Muscle layer of duodenum (tissue), 2 donors: ENCODE measurements at regions not wholly inside any gene's neighbourhood (a gene's known extent, or its start where the extent isn't known, plus 50 kb on each side); places are given as distances from the start of the nearest gene placed in this dataset.

ENCODE experiments used
- H3K27ac ChIP-seq: one replicate; pipeline ENCODE4 v1.7.0; 2013; ENCODE audit warnings: mild to moderate bottlenecking, low read length
- H3K27me3 ChIP-seq: one replicate; pipeline ENCODE4 v1.7.0; 2013; ENCODE audit warnings: low read depth, mild to moderate bottlenecking, control low read depth, low read length
- H3K36me3 ChIP-seq, 2 donors: one replicate each; pipeline ENCODE4 v1.7.0; 2013; ENCODE audit warnings: low read length in 2 of 2, control low read depth in 1 of 2, mild to moderate bottlenecking in 1 of 2; ENCODE audit not compliant: insufficient read depth in 2 of 2, control insufficient read depth in 1 of 2
- H3K4me1 ChIP-seq, 2 donors: one replicate each; pipeline ENCODE4 v1.7.0; 2013; ENCODE audit warnings: low read length in 2 of 2, mild to moderate bottlenecking in 2 of 2, control low read depth in 1 of 2, moderate library complexity in 1 of 2; ENCODE audit not compliant: insufficient read depth in 2 of 2, control insufficient read depth in 1 of 2
- H3K4me3 ChIP-seq, 2 donors: one replicate each; pipeline ENCODE4 v1.7.0; 2013; ENCODE audit warnings: low read length in 2 of 2, low read depth in 1 of 2, mild to moderate bottlenecking in 1 of 2
- H3K9me3 ChIP-seq, 2 donors: one replicate each; pipeline ENCODE4 v1.7.0; 2013; ENCODE audit warnings: low read length in 2 of 2, control low read depth in 1 of 2, mild to moderate bottlenecking in 1 of 2; ENCODE audit not compliant: control insufficient read depth in 1 of 2
- donor health status: healthy.

DNA sequence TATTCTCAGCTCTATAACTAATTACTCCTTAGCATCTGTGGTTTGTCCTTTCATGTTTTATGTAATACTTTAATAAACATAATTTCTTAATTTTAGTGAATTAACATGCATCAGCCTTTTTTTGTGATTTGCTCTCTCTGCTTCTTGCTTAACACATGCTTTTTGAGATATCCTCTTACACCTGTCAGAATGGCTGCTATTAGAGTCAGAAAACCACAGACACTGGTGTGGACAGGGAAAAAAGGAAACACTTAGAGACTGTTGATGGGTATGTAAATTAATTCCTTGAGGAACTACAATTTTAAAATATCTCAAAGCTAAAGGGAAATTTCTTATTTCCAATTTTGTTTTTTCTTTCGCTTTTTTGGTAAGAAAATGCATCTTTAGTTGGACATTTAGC lies 549.0 kb downstream of the ZNF804A start:
- no peaks in the 10 kb centered on the region for H3K4me1 ChIP-seq
- H3K27me3 ChIP-seq = no peaks in the 10 kb centered on the region
- H3K36me3 ChIP-seq = no peaks in the 10 kb centered on the region
- no peak overlapping the region for H3K4me3 ChIP-seq
- H3K27ac ChIP-seq = no peak overlapping the region
- no peaks in the 10 kb centered on the region for H3K9me3 ChIP-seq

DNA sequence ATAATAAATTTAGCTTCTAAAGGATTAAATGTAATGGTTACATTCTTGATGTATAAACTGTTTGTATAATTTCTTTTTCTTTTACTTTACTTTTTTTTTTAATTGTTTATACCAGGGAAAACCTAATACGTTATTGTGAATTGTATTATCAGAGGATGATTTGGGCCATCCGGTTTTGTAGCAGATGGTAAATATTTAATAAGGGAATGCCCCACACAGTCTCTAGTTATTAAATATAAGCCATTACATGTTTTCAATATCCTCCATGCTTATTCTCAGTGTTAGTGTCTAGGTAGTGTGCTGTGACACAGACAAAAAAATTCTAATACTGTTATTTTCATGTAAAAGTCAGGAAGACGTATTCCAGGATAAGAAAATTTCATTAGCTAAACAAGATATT lies 553.9 kb downstream of the ZNF804A start:
- Histone ChIP-seq H3K9me3 (no peaks in the 10 kb centered on the region), H3K4me1 (no peaks in the 10 kb centered on the region), H3K27me3 (no peaks in the 10 kb centered on the region), H3K27ac (no peak overlapping the region), H3K36me3 (no peaks in the 10 kb centered on the region), H3K4me3 (no peak overlapping the region)

DNA sequence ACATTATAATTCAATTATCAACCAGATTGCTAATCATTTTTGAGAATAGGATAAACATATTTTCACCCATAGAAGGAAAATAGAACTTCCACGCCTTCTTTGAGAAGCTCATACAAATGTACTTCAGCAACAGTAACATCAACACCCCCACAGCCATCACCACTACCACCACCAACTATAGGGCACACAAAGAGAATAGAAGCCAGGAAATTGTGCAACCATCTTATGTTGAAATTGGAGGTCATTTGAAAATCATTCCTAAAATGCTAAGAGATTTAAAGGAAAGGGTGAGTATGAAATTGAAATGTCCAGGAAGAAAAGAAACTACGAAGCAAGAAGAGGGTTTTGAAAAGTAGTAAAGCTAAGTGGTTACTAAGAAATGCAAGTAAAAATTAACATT lies 563.4 kb downstream of the ZNF804A start:
- no peak overlapping the region for H3K27ac ChIP-seq
- H3K27me3 ChIP-seq = no peaks in the 10 kb centered on the region
- no peak overlapping the region for H3K4me3 ChIP-seq
- H3K9me3 ChIP-seq = no peaks in the 10 kb centered on the region
- no peaks in the 10 kb centered on the region for H3K4me1 ChIP-seq
- no peaks in the 10 kb centered on the region for H3K36me3 ChIP-seq

DNA sequence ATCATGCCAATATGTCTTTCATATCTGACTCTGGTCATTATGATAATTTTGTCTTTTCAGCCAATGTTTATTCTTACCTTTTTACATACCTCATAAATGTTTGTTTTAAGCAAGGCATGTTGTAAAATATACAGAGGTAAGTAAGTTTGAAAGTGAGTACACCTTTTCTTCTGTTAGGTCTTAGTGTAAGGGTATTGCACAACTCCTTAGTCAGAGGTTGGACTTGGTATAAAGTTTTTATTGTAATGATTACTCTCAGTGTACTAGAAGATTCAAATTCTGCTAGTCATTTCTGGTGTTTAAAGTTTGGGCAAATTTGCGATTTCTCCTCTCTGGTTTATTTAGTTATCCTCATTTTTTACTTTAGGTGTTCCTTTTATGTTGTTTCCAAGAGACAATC lies 564.3 kb upstream of the FSIP2 start:
- no peaks in the 10 kb centered on the region for H3K27me3 ChIP-seq
- no peaks in the 10 kb centered on the region for H3K4me1 ChIP-seq
- H3K4me3 ChIP-seq = no peak overlapping the region
- no peak overlapping the region for H3K27ac ChIP-seq
- H3K36me3 ChIP-seq = no peaks in the 10 kb centered on the region
- H3K9me3 ChIP-seq = no peaks in the 10 kb centered on the region

DNA sequence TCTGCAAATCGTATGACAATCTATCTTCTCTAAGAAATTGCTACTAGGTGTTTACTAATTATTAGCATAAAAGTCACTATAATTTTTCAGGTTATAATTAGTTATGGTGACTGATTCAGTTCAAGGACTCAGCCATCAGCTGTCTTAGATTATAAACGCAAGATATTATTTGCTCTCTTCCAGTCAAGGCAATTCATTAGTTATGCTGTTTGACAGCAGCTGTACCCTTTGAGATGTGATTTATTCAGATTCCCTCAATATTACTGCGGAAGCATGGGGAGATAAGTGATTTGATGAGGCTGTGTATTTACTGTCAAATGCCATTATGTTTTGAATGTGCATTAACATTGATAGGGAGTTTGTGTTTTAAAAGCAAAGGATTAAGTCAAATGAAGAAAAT lies 558.9 kb upstream of the FSIP2 start:
- Histone ChIP-seq H3K27me3 (no peaks in the 10 kb centered on the region), H3K36me3 (no peaks in the 10 kb centered on the region), H3K4me3 (no peak overlapping the region), H3K9me3 (no peaks in the 10 kb centered on the region), H3K4me1 (no peaks in the 10 kb centered on the region), H3K27ac (no peak overlapping the region)

DNA sequence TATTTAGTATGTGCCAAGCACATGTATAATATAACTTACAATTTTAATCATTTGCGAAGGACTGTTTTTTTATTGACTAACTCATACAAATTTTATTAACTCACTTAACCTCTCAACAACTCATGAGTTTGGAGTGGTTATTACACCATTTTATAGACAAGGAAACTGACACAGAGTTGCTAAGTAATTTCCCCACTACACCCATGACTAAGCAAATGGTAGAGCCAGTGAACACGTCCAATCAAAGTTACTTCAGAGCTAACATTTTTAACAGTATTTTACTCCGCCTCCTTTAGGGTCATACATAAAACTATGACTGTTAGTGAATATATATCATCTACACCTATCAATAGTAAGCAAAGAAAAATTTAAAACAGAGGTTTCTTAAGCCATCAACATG lies 556.7 kb upstream of the FSIP2 start:
- no peaks in the 10 kb centered on the region for H3K36me3 ChIP-seq
- H3K9me3 ChIP-seq = no peaks in the 10 kb centered on the region
- no peaks in the 10 kb centered on the region for H3K4me1 ChIP-seq
- no peak overlapping the region for H3K27ac ChIP-seq
- no peak overlapping the region for H3K4me3 ChIP-seq
- no peaks in the 10 kb centered on the region for H3K27me3 ChIP-seq

DNA sequence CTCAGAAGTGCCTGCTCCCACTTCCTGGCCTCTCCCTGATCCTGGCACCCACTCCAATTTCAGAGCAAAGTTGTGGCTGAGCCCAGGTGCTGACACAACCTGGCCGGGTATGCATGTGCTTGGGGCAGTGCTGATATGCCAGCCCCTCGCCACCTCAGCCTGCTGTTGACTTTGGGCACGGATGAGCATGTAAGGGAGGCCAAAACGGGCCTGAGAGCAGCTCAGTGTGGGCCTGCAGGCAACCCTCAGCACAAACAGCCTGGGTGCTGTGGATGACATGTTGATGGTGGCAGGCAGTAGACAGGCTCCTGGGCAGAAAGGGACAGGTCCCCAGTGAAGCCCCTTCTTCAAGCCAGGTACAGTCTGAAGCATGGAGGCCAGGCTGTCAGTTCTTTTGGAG lies 553.6 kb upstream of the FSIP2 start:
- no peaks in the 10 kb centered on the region for H3K4me1 ChIP-seq
- H3K4me3 ChIP-seq = no peak overlapping the region
- no peaks in the 10 kb centered on the region for H3K9me3 ChIP-seq
- H3K27me3 ChIP-seq = no peaks in the 10 kb centered on the region
- H3K36me3 ChIP-seq = no peaks in the 10 kb centered on the region
- H3K27ac ChIP-seq = no peak overlapping the region

DNA sequence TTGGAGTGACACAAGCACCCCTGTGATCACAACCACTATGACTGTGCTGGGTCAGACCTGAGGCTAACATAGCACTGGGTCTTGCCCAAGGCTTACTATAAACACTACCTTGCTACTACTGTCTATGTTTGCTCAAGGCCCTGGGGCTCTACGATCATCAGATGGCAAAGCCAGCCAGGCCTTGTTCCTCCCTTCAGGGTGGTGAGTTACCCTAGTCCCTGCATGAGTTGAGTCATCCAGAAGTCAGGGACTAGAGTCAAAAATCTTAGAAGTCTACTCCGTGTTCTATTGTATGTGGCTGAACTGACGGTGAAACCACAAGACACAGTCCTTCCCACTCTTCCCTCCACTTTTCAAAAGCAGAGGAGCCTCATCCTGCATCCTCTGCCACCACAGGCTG lies 551.2 kb upstream of the FSIP2 start:
- Histone ChIP-seq H3K4me1 (no peaks in the 10 kb centered on the region), H3K27ac (no peak overlapping the region), H3K36me3 (no peaks in the 10 kb centered on the region), H3K9me3 (no peaks in the 10 kb centered on the region), H3K27me3 (no peaks in the 10 kb centered on the region), H3K4me3 (no peak overlapping the region)

DNA sequence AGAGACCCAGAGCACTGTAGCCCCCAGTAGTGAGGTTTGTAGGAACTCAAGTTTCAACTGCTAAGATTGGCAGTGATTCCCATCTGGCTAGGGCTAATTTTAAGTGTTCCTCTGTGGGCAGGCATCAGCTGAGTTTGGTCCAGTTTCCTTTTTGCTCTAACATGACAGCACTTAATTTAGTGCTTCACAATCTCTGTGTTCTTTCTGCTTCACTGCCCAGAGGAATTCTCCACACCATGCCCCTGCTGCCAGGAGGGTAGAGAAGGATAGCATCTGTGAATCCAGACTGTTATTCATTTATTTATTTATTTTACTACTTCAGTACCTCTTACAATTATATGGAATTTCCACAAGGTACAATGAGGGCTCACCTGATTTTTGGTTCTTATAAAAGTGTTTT lies 549.9 kb upstream of the FSIP2 start:
- H3K9me3 ChIP-seq = no peaks in the 10 kb centered on the region
- H3K4me1 ChIP-seq = no peaks in the 10 kb centered on the region
- no peaks in the 10 kb centered on the region for H3K36me3 ChIP-seq
- H3K27me3 ChIP-seq = no peaks in the 10 kb centered on the region
- no peak overlapping the region for H3K27ac ChIP-seq
- H3K4me3 ChIP-seq = no peak overlapping the region

DNA sequence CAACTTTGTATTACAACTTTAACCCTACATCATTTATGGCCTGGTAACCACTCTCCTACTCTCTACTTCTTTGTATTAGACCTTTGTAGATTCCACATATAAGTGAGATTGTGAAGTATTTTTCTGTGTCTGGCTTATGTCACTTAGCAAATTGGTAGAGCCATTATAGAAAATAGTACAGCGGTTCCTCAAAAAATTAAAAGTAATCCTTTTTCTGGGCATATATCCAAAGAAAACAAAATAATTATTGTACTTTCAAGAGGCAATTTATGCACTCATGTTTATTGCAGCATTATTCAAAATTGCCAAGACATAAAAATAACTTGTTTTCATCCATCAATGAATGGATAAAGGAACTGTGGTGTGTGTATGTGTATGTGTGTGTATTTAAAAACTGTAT lies 537.5 kb upstream of the FSIP2 start:
- no peak overlapping the region for H3K4me3 ChIP-seq
- no peaks in the 10 kb centered on the region for H3K36me3 ChIP-seq
- no peak overlapping the region for H3K27ac ChIP-seq
- no peaks in the 10 kb centered on the region for H3K27me3 ChIP-seq
- no peaks in the 10 kb centered on the region for H3K4me1 ChIP-seq
- no peaks in the 10 kb centered on the region for H3K9me3 ChIP-seq

DNA sequence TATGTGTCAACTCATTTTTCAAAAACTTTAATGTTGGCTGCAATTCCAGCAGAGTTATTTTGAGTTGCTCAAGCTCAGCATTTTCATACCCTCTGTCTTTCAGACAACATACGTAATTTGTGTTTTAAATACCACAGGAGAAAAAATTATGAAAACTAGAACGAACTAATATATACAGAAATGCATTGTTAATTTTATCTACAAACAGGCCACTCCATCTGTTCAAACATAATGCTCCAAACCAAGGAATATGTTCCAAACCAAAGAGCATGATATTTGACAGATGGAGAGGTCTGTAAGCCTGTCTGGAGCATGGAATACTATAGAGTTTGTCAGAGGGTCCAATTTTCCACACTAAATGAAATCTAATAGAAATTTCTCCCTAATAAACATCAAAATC lies 536.2 kb upstream of the FSIP2 start:
- H3K9me3 ChIP-seq = no peaks in the 10 kb centered on the region

DNA sequence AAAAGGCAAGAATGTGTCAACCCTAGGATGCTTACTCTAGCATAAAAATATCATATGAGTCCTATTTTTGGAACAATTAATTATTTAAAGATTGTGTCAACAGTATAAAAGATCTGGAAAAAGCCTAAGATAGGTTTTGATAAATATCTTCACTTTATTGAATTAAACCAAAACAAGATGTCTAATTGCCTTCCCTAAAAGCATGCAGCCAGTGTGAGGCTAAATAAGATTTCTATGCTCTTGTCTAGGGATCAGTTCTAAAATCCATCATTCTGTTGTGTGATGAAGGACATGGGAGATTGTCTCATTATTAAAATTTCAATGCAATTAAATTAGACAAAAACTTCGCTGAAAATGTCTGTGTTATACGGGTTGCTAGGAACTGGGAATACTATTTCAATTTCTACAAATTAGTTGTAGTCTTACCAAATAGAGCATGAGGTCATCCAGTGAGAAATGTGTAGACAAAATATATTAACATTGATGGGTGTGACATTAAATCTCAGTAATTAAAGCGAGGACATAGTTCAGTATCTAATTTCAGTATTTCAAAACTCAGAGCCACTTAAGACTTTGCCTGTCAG lies 535.6 kb upstream of the FSIP2 start:
- Histone ChIP-seq H3K9me3 (no peaks in the 10 kb centered on the region), H3K27ac (no peak overlapping the region), H3K36me3 (no peaks in the 10 kb centered on the region), H3K27me3 (no peaks in the 10 kb centered on the region), H3K4me3 (no peak overlapping the region), H3K4me1 (no peaks in the 10 kb centered on the region)

More for the DNA sequence above, 536.2 kb upstream of the FSIP2 start:
- Histone ChIP-seq H3K36me3 (no peaks in the 10 kb centered on the region), H3K4me1 (no peaks in the 10 kb centered on the region), H3K4me3 (no peak overlapping the region), H3K27me3 (no peaks in the 10 kb centered on the region), H3K27ac (no peak overlapping the region)
